GM12874 (cell line): ENCODE measurements at regions not wholly inside any gene's neighbourhood (a gene's known extent, or its start where the extent isn't known, plus 50 kb on each side); places are given as distances from the start of the nearest gene placed in this dataset.

ENCODE experiments used
- TF ChIP-seq, protein P1 (sequence below): IDR thresholded peaks from 2 replicates; pipeline ENCODE4 v1.5.1; 2011; ENCODE audit warnings: low read depth, mild to moderate bottlenecking, control low read depth, low read length, moderate library complexity; ENCODE audit not compliant: insufficient read depth

DNA sequence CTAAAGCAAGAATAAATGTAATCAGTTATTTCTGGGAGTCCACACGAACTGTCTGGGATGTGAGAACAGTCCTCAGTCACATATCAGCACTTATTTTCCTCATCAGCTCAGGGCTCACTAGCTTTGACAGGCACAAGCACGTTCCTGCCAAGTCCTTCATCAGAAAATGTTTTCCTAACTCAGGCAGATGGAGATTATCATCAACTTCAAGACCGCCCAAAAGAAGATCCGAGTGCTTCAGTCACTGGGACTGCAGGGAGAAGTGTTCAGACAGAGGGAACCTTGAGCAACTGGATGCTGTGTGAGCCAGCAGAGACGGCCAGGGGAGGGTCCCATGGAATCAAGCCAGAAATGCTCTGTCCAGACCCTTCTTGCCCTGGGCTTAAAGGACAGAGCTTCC, 189.4 kb downstream of the NXNL2 start:
- TF ChIP-seq, protein P1, sequence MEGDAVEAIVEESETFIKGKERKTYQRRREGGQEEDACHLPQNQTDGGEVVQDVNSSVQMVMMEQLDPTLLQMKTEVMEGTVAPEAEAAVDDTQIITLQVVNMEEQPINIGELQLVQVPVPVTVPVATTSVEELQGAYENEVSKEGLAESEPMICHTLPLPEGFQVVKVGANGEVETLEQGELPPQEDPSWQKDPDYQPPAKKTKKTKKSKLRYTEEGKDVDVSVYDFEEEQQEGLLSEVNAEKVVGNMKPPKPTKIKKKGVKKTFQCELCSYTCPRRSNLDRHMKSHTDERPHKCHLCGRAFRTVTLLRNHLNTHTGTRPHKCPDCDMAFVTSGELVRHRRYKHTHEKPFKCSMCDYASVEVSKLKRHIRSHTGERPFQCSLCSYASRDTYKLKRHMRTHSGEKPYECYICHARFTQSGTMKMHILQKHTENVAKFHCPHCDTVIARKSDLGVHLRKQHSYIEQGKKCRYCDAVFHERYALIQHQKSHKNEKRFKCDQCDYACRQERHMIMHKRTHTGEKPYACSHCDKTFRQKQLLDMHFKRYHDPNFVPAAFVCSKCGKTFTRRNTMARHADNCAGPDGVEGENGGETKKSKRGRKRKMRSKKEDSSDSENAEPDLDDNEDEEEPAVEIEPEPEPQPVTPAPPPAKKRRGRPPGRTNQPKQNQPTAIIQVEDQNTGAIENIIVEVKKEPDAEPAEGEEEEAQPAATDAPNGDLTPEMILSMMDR: no peak

DNA sequence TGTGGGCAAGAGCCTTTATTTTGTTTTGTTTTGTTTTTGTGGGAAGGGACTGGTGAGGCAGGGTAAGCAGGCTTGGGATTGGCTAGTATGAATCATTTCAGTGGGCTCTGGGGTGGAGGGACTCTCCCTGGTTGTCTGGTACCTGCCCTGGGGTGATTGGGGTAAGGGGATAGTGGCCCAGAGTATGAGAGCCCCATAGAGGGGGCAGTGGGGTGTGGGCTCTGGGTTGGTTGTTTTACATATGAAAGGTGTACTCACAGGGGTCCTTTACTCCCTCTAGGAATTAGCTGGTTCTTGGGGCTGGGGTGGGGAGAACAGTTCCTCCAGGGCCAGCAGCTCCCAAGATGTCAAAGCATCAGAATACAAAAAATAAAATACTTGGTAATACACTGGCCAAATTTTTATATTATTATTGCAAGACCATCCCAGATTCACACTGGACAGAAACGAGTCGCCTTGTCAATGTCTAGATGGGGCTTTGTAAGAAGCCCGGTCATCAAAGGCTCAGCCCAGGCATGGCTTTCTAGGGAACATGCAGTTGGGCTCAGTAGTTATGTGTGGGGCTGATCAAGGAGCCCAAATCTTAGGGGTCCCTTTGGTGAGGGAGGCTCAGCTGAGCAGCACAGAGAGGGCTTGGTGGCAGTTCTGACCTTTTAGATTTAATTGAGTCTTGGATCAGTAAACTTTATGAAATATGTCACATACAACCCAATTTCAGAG, 190.5 kb downstream of the NXNL2 start:
- TF ChIP-seq, protein P1: no peak

DNA sequence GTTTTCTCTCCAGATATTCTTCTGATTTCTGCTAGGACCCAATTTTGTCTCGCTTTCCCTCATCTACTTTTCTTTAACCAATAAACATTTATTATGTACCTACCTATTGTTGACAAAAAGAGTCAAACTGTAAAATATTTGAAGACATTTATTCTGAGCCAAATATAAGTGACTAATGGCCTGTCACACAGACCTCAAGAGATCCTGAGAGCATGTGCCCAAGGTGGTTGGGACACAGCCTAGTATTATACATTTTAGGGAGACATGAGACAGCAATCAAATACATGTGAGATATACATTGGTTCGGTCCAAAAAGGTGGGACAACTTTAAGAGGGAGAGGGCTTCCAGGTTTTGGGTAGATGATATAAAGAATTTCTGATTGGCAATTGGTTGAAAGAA, 191.8 kb downstream of the NXNL2 start:
- TF ChIP-seq, protein P1: no peak

DNA sequence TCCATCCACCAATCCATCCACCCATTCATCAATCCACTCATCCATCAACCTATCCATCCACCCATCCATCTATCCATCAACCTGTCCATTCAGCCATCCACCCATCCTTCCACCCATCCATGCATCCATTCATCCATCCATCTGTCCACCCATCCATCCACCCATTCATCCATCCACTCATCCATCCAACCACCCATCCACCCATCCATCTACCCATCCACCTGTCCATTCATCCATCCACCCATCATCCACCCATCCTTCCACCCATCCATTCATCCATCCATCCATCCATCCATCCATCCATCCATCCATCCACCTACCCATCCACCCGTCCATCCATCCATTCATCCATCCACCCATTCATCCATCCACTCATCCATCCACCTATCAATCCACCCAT, 195.8 kb downstream of the NXNL2 start:
- TF ChIP-seq, protein P1: no peak

DNA sequence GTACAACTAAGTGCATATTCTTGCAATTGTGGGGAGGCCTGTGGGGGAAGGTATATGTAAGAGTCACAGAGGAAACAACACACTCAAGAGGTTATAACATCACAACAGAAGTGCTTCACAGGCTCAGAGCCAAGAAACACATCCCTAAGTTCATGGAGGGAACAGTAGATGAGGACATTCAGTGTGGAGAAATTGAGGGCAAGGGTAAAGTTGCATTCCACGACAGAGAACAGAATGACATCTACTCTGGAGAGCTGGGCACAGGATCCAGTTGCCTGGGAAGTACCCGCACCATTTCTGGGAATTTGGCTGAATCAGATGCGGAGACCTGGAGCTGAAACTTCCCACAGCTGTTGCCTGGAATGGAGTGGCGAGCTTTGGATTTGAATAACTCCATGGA, 197.2 kb downstream of the NXNL2 start:
- TF ChIP-seq, protein P1: no peak

DNA sequence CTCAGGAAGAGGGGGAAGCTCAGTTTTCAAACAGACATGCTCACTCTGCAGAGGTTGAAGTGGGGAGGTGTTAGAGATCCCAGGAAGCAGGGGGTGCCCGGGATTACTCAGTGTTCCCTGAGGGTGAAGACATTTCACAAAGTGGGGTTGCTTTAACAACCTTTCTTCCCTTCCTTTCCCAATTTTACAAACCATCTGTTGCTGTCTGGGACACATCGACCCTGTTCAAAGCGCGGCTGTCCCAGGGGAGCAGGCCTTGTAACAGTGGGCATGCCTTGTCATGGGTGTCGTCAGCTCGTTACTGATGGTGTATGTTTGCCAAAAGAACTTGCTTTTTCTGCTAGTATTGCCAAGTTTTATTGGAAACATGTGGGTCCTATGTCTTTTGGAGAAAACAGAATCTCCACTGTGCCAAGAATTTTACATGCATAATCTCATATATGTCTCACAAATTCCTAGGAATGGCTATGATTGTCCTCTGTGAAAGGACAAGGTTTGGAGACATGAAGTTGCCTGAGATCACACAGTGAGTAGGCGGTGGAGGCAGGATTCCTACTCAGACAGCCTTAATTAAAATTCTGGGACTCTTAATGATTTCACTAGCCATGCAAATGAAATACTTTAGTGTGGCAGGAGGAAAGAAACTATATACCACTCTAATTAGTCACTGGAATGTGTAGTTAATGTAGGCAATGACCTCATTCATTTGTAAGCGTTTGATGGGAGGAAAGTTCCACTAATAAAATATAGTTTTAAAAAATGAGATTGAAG, 198.9 kb downstream of the NXNL2 start:
- TF ChIP-seq, protein P1: no peak

DNA sequence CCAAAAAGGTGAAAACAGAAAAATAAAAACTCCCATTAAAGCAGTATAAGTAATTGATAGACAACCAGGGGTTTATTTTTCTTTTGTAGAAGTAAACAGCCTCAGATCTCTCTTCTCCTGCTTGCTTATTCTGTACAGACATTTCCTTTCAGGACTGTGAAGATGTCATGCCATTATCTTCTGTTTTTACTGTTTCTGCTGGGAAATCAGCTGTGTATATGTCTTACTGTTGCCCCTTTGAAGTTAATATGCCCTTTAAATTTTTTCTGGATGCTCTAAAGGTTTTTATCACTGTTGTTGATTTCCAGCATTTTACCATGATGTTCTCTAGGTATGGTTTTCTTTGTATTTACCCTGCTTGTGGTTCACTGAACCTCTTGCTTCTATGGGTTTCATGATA, 199.5 kb downstream of the NXNL2 start:
- TF ChIP-seq, protein P1: no peak
